Ishikawa (cell line): ENCODE measurements at regions not wholly inside any gene's neighbourhood (a gene's known extent, or its start where the extent isn't known, plus 50 kb on each side); places are given as distances from the start of the nearest gene placed in this dataset.

ENCODE experiments used
- CEBPB ChIP-seq: IDR thresholded peaks from 2 replicates; pipeline ENCODE4 v1.6.1; 2012
- CREB1 ChIP-seq: IDR thresholded peaks from 2 replicates; pipeline ENCODE4 v1.6.1; 2012; ENCODE audit warnings: low read depth
- EGR1 ChIP-seq: IDR thresholded peaks from 2 replicates; pipeline ENCODE4 v1.6.1; 2012
- EP300 ChIP-seq: IDR thresholded peaks from 2 replicates; pipeline ENCODE4 v1.6.1; 2012; ENCODE audit warnings: borderline replicate concordance
- FOXM1 ChIP-seq: IDR thresholded peaks from 2 replicates; pipeline ENCODE4 v1.6.1; 2012; ENCODE audit warnings: low read depth, borderline replicate concordance
- NFIC ChIP-seq: IDR thresholded peaks from 2 replicates; pipeline ENCODE4 v1.6.1; 2012
- RAD21 ChIP-seq: IDR thresholded peaks from 2 replicates; pipeline ENCODE4 v1.6.1; 2012; ENCODE audit warnings: low read depth
- TAF1 ChIP-seq: IDR thresholded peaks from 2 replicates; pipeline ENCODE4 v1.6.1; 2012; ENCODE audit warnings: low read depth, mild to moderate bottlenecking
- TCF12 ChIP-seq: IDR thresholded peaks from 2 replicates; pipeline ENCODE4 v1.6.1; 2012; ENCODE audit warnings: low read depth
- TEAD4 ChIP-seq: IDR thresholded peaks from 2 replicates; pipeline ENCODE4 v1.6.1; 2012
- YY1 ChIP-seq: IDR thresholded peaks from 2 replicates; pipeline ENCODE4 v1.6.1; 2012; ENCODE audit warnings: low read depth
- ZBTB7A ChIP-seq: IDR thresholded peaks from 2 replicates; pipeline ENCODE4 v1.6.1; 2012; ENCODE audit warnings: low read depth
- TF ChIP-seq, protein P1 (sequence below): IDR thresholded peaks from 2 replicates; pipeline ENCODE4 v1.6.1; 2012
- TF ChIP-seq, protein P2 (sequence below): IDR thresholded peaks from 2 replicates; pipeline ENCODE4 v1.6.1; 2012; ENCODE audit warnings: low read depth, mild to moderate bottlenecking
- TF ChIP-seq, protein P3 (sequence below): IDR thresholded peaks from 2 replicates; pipeline ENCODE4 v1.6.1; 2012

- TF ChIP-seq RAD21 (no peak), NFIC (no peak), CREB1 (no peak), TEAD4 (no peak), ZBTB7A (no peak), CEBPB (no peak)
- TF ChIP-seq, protein P1, sequence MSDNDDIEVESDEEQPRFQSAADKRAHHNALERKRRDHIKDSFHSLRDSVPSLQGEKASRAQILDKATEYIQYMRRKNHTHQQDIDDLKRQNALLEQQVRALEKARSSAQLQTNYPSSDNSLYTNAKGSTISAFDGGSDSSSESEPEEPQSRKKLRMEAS = no peak
Measured at GRCh38 chr6:17002123-17002522, 99.7 kb upstream of the STMND1 start.

DNA sequence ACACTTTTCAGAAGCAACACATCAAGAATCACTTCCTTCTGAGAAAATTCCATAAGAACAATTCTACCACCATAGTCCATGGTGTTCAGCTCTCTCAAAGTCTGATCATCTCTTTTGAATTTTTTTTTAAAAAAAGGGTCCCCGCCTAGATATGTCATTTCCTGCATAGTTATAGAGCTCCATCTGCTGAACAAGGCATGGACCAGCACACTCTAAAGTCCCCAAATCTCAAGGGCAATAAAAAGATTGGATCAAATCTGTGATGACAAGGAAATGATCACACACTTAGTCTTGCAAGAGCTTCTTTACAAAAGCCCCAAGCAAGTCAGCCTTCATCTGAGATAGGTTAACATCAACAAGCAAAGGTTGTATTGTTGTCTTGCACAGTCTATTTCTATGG is 100.7 kb upstream of the STMND1 start:
- TF ChIP-seq YY1 (no peak), FOXM1 (no peak), CEBPB (no peak), TAF1 (no peak), EGR1 (no peak), EP300 (no peak), ZBTB7A (no peak), NFIC (no peak), TCF12 (no peak), CREB1 (no peak), TEAD4 (no peak), RAD21 (no peak)
- TF ChIP-seq, protein P2, sequence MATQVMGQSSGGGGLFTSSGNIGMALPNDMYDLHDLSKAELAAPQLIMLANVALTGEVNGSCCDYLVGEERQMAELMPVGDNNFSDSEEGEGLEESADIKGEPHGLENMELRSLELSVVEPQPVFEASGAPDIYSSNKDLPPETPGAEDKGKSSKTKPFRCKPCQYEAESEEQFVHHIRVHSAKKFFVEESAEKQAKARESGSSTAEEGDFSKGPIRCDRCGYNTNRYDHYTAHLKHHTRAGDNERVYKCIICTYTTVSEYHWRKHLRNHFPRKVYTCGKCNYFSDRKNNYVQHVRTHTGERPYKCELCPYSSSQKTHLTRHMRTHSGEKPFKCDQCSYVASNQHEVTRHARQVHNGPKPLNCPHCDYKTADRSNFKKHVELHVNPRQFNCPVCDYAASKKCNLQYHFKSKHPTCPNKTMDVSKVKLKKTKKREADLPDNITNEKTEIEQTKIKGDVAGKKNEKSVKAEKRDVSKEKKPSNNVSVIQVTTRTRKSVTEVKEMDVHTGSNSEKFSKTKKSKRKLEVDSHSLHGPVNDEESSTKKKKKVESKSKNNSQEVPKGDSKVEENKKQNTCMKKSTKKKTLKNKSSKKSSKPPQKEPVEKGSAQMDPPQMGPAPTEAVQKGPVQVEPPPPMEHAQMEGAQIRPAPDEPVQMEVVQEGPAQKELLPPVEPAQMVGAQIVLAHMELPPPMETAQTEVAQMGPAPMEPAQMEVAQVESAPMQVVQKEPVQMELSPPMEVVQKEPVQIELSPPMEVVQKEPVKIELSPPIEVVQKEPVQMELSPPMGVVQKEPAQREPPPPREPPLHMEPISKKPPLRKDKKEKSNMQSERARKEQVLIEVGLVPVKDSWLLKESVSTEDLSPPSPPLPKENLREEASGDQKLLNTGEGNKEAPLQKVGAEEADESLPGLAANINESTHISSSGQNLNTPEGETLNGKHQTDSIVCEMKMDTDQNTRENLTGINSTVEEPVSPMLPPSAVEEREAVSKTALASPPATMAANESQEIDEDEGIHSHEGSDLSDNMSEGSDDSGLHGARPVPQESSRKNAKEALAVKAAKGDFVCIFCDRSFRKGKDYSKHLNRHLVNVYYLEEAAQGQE = no peak
- TF ChIP-seq, protein P1 = no peak
- TF ChIP-seq, protein P3, sequence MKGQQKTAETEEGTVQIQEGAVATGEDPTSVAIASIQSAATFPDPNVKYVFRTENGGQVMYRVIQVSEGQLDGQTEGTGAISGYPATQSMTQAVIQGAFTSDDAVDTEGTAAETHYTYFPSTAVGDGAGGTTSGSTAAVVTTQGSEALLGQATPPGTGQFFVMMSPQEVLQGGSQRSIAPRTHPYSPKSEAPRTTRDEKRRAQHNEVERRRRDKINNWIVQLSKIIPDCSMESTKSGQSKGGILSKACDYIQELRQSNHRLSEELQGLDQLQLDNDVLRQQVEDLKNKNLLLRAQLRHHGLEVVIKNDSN = no peak

- TF ChIP-seq TEAD4 (no peak), EGR1 (no peak), FOXM1 (no peak), CREB1 (no peak), TAF1 (no peak), EP300 (no peak)
Measured at GRCh38 chr6:16999491-17000436, 102.1 kb upstream of the STMND1 start.

DNA sequence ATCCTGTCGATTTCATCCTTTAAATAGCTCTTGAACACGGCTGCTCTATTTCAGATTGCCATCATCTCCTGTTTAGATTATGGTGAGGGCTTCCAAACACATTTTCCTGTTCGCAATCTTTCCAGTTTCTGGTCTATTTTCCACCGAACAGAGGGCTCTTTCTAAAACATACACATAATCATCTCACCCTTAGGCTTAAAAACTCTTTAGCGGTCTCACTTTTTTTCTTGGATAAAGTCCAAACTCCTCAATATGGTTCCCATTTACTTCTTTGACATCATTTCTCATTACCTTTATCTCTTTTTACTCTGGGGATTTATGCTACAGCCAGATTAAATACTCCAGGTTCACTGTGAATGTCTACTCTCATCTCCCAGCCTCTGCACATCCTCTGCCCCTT is 103.4 kb upstream of the STMND1 start:
- TF ChIP-seq ZBTB7A (no peak), CEBPB (no peak), NFIC (no peak), YY1 (no peak), EP300 (no peak), TCF12 (no peak), EGR1 (no peak), TAF1 (no peak), FOXM1 (no peak), RAD21 (no peak)
- TF ChIP-seq, protein P1 = no peak
- TF ChIP-seq, protein P3 = no peak
- TF ChIP-seq, protein P2 = no peak

DNA sequence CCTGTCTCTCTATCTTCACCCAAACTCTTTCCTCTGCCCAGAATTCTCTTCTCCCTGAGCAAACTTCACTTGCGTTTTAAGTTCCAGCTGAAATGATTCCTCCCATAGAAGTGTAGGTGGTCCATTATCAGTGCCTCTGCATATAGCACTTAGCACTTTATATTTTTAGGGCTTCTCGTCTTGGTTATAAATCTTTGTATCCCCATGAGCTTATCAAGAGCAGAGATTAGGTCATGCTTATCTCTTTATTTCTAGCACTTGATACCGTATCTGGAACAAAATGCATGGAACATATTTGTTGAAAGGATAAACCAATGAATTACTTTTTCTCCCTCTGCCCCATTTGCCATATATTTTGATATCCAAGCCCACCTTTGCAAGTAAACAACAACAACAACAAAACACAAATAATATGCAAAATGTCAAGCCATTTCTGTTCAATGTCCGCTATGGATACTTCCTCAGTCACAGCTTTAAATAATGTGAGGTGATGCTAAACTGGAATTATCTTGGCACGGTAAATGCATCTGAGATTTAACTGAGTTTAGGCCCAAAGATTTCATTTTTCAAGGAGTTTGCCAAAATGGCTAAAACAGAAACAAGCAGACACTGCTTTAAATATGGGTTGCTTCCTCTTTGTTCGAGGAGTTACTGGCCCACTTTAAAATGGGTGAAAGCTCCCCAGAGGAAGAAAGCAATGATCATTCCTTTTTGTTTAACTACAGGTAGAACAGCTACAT is 106.2 kb upstream of the STMND1 start:
- TF ChIP-seq RAD21 (no peak), CEBPB (no peak), ZBTB7A (no peak)

DNA sequence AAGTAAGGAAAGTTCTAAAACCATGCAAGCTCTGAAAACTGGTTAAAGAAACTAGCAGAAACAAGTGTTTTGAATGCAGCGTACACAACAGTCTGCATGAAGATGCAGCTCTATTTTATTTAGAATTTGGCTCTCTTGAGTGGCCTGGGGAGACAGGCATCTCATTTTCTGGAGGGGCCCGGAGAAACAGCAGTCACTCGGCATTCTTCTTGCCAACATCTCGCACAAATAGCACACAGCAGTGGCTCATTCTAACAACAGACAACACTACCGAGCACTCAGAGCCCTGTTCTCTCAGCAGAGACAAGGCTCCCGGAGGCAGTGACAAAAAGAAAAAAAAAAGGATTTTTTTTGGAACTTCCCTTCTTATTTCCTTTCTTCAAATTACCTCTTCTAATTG is 108.5 kb upstream of the STMND1 start:
- TF ChIP-seq EGR1 = no peak
